Activated CD4-positive, alpha-beta T cell treated with anti-CD3 and anti-CD28 coated beads, Interleukin-2, Interleukin-6, amounts not matched to agents 100 ng/mL and 50 ng/mL, durations not matched to agents 16 hours and 8 hours (primary cell): ENCODE measurements at regions not wholly inside any gene's neighbourhood (a gene's known extent, or its start where the extent isn't known, plus 50 kb on each side); places are given as distances from the start of the nearest gene placed in this dataset.

Experiments used
- DNase-seq: peaks from one replicate; pipeline ENCODE4 v3.0.0-alpha.2; 2020

DNA sequence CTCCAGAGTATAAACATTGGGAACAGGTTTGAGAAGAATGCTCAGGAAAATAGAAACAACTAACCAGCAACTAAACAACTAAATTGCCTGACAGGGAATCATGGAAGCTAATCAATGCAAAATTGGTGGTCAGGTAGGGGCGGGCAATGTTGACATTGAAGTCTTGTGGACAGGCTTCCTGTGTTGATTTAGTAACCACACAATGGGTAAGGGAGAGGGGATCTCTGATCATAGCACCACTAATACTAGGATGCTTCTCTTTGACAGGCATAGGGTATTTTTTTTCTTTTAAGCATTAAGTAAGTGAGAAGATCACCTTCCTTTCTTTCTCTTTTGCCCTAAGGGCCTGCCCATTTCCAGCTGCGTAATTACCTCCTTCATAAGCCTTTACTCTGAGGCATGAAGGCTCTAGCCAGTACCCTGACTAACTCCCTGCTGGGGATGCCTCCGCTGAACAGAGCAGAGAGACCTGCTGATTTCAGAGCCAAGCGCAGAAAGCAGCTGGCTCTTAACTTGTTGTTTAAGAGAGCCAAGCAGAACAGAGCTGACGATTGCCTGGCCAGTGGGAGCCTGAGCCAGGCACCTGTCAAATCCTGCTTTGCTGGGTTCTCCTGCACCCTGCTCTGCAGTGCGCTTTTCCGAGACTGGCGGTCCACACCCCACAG lies 118.7 kb downstream of the BMP2 start:
- DNase-seq = no peak

DNA sequence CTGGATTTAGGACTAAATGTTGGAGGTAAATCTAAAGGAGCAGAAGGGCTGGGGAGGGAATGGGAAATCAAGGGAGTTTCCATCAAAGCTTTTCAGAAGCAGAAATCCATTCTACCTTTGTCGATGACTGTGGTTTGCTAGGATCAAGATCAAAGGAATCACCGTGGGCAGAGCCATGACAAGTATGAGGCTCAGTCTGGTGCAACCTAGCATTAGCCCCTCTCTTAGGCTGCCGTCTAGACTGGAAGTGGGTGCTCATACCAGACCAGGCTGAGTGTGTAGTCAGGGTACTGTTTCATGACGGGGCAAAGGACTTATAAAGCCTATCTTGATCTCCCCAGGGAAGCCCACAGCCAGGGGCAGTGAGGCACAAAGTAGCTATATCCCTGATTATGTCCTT lies 120.5 kb downstream of the BMP2 start:
- no peak for DNase-seq

DNA sequence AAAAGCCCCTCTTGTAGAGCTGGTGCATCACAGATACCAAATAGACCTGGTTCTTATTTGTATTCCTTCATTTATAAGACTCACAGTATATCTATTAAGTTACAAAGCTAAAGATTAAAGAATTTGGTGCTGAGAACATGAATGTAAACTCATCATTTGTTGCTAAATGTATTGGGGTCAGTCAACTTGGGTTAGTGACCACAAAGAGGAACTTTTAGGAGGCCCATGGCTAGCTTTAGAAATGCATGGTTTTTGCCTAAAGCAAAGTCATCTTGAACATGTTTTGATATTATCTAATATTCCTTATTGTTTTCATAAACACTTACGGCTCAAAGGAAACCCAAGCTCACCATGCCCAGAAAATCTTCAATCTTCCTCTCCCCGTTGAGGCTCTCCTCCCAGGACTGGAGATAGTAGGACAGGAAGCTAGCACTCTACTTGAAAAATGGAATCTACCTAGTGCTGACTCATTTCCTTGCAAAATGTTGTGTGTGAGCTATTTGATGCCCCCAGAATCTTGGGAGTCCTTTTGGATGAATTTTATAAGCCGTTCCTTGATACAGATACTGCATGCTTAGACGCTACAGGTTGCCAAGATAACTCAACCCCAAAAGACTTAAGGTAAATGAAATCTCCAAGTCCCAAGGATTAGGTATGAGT lies 121.4 kb downstream of the BMP2 start:
- DNase-seq = no peak

DNA sequence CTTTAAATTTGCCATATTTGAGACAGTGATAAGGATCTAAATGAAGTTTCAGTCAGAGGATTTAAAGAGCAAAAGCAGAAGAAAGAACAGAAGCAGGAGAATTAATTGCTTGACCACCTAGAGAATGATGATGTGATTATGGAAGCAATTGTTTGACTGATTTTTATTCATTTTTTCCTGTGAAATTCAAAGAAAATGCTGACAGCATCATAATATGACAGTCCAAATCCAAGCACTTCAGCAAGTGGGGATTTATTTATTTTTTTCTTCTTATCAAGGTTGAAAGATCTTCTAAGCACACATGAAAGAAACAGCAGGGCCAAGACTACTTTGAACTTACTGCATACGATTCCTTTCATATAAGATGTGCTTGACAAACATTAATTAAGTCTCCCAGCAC lies 125.2 kb downstream of the BMP2 start:
- DNase-seq = no peak

DNA sequence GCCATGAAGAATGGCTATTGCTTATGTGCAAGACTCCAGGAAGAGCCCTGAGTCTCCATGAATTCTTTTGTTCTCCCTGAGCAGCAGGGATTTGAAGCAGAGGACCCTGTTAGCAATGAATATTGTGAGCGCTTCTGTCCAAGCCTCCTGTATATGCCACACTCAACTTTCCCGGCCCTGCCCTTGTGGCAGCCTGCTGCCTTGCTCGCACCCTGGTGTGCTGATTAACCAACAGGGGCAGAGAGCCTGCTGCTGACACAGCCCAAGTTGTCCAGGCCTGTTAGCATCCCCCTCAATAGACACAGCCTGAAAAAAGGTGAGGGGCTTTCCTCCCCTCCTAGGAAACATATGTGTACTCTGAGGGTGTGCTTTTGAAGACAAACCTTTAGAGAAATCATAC lies 131.4 kb downstream of the BMP2 start:
- no peak for DNase-seq

DNA sequence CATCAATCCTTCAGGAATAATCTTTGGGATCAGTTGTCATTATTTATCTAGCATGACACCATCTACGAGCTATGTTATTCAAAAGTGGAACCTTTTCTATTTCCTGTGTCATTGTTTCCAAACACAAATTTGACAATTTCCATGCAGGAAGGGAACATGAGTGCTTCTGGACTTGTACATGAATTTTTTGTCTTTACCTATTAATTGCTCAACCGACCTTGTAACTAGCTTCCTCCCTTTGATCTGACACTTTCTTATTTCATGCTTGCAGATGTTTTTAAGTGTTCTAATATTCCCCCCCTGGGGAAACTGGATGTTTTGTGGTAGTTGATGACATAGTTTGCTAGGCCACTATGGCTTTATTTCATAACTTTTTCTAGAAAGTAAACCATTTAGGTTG lies 139.4 kb downstream of the BMP2 start:
- no peak for DNase-seq

DNA sequence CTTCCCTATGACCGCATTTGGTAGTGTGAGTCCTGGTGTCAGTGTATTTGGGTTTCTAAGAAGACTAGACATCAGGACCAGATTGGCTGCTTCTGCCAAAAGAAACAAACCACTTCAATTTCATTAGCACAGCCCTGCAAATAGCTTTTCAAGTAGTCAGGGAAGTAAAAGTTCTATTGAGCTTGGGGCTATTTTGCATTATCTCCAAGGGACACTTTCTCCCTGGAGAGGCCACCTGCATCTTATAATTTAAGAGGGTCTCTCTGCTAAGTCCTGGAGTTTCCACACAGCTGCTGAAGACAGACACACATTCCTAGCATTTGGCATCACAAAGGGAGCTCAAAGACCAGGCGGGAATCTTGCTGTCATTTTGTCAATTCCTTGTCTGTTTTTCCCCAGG lies 141.2 kb downstream of the BMP2 start:
- no peak for DNase-seq

DNA sequence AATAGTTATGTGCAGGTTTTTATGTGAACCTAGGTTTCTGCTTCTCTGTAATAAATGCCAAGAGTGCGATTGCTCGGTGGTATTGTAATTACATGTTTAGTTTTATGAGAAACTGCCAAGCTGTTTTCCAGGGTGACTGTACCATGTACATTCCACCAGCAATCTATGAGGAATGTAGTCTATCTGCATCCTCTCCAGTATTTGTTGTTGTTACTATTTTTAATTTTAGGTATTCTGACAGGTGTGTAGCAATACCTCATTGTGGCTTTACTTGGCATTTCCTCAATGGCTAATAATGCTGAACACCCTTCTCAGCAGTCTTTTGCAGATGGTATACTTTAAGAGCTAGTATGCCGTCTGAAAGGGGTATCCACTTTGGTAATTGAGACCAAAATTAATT lies 142.1 kb downstream of the BMP2 start:
- DNase-seq = no peak

DNA sequence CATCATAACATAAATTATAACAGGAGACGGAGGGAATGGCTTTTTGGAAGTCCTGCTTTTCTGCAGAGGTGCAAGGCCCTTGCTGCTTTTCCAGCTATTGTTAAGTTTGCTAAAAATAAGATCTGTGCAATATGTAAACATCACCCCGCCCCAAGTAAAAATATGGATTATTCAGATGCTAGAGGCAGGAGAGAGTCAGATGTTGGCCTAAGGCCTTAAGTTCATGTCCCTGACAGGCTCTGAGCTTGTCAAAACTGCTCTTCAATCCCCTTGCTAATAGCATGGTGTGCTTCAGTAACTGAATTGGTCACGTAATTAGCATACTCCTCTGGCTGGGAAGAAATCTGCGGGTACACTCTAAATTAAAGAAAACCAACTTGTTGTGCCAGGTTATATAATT lies 147.5 kb downstream of the BMP2 start:
- DNase-seq = no peak

DNA sequence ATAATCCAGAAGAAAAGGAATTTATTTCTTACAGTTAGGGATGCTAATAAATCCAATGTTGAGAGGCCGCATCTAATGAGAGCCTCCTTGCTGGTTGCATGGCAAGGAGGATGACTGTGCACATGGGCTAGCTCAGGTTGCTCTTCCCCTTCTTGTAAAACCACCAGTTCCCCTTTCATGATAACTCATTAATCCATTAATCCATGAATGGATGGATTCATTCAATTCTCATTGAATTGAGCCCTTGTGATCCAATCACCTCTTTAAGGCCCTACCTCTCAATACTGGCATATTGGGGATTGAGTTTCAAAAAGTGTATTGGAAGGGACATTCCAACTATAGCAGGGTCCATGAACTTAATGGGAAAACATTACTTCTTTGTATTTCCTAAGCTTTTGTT lies 149.5 kb downstream of the BMP2 start:
- no peak for DNase-seq

DNA sequence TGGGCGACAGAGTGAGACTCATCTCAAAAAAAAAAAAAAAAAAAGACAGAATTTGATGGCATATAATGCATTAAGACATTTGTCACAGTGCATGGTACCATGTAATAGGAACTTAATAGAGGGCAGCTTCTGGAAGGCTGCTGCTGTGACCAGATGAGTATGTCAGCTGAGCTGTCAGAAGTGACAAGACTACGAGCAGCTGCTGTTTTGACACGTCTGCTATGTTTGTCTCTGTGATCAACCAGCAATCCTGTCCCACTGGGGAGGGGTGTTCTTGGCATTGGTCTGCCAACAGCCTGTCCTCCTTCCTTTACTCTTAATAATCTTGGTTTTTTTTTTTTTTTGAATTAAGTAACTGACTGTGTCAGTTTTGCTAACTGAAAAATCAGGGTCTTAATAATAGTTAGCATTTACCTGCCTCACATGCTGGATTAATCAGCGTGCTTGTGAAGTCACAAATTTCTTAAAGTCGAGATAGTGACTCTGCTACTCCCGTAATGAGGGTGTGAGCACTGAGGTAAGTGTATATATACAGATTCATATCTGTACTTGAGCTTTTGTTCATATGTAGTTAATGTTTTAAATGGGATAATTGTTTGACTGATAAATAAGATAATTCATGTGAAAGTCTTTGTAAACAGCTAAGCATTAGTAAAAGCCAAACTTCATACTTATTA lies 152.4 kb downstream of the BMP2 start:
- no peak for DNase-seq

DNA sequence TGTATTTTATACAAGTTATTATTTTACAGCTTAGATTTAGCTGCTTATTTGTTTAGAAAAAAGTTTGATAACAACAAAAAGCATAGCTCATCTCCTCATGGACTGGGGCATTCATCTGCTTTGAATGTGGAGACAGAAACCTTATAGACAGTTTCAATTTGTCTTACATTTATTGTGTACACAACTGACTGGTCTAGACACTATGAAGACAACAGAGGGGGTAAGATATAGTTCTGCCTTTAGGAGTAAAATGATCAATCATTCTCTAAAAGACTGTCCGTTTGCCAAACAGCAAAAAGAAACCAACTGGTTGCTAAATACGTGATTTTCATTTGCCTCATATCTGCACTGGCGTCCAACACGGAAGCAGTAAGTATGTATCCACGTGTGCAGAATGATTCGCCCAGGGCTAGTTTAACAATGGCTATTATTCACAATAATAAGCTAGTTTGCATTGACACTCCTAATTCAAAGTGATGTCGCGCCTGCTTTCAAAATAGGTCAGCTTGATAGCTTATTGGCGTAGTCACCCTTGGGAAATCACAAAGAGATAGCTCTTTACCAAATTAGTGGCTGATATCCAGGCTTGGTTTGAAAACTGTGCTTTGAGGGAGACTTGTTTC lies 153.6 kb downstream of the BMP2 start:
- no peak for DNase-seq

DNA sequence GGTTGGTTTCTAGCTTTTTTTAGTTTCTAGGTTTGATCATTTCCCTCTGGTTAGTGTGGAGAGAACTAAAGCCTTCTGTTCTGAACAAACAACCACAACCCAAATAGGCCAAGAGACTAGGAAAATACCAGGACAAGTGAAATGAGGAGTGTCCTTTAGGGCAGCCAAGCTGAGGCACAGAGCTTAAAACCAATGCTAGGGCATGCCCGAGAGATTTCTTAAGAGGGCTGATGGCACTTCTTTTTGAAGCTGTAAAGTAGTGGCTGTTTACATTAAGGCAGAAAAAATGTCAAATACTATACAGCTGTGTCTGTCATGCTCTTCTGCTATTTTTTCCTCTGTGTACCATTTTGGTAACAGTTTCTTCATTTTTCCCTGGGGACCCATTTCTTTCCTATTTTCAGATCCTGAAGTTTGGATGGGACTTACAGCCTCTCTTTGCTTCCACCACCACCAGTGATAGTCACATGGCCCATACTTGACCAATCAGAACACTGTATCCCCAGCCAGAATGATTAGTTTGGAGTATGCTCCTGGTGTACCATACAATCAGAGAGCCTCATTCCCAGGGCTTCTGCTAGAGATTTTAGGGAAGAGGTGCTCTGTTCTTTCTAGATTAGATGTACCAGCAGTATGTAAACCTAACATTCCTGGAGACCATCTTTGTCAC lies 154.4 kb downstream of the BMP2 start:
- DNase-seq = no peak

DNA sequence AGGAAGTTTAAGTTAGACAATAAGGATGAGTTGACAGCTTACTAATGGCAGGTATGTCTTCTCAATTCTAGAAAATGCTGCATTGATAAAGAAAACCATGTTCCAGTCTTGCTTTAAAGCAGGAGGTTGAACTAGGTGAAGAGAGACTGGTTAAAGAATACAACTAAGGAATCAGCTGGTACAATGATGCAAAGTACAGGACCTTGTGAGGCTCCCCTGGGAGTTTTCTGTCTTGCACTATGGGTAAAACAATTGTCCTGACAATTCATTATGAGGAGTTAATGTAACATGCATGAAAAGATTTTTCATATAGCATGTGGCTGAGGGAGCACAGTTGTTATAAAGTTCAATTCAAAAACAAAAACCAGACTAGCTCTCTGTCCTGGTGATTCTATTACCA lies 157.2 kb downstream of the BMP2 start:
- no peak for DNase-seq

DNA sequence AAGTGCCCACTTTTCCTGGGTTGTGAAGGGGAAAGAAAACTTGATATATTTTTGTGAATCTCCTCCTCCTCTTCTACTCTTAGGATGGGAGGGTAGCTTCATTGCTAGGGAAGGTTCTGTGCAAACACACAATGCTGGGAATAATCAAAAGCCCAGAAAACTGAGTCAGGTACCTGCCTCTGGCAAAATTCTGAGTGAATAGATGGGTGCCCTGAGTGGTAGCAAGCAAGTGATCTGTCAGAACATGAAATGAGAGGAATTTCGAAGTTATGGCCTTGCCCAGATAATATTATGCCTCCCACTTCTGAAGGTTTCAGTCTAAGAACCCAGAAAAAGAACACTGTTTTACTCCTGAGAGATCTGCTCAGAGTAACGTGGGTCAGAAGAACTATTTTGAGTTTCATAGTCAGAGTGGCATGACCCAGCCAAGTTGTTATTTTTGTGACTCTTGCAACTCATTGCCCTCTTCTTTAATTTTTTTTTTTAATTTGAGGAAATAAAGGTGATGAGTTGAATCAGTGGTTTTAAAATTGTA lies 158.3 kb downstream of the BMP2 start:
- no peak for DNase-seq

DNA sequence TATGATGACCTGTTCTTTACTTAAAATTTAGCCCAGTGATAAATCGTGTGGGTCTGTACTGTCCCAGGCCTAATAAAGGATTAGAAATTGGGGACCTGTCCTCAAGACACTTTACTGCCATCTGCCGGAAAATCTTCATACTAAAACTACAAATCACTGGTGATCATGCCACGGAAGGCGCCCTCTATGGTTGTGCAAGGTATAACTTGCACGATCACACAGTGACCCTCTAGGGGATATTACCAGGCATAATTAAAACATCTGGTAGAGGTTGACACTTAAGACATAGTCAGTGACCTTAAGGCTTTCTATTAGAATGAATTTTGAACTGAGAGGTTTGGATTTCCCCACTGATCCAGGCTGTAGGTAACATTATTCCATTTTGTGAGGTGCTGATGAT lies 172.6 kb downstream of the BMP2 start:
- DNase-seq = peak; percentile 6

DNA sequence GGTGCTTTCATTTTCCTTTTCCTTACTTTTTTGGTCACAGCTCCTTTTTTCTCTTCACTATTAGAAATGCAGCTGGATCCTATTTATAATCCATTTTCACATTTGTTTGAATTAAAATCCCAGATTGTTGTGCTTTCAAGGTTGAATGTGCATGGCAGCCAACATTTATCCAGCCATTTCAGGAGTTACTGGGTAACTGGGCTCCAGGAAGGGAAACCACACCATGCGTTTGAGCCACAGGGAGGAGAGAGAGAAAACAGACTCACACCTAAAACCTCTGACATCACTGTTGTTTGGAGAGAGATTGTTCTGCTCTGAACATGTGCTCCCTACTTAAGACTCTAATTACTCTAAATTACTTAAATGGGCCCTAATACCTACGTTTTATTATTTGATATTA lies 173.4 kb downstream of the BMP2 start:
- no peak for DNase-seq

DNA sequence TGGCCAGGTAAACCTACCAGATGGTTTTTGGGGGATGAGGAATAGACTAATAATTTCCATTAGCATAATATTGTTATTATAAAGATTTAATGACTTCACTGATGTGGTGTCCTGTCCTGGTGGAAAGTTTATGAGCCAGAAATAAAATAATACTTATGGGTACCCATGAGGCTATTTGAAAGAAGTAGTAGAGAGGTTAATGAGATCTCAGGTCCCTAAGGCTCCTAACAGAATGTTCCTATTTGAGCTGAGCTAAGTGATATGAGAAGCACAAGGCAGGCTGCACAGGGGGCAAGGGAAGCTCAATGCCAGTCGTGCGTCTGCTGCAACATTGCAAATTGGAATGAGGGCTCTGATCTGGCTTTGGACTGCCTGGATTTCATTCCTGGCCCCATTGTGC lies 174.1 kb downstream of the BMP2 start:
- DNase-seq = no peak

DNA sequence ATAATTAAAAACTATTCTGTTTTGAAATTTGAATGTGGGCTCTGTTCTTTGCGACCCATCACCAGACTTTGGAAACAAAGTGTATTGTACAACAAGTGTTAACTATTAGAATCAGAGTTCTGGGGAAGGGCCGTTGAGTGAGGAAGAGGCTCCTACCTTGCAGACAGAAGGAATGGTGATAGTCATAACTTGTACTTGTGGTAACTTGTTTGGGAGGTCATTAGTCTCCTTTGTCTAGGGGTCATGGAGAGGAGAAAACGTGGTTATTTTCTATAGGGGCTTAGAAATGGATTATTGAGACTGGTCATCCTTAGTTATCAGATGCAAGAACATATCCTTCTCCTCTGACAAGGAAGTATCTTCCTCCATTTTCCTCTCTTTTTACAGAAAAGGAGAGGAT lies 174.8 kb downstream of the BMP2 start:
- DNase-seq = no peak

DNA sequence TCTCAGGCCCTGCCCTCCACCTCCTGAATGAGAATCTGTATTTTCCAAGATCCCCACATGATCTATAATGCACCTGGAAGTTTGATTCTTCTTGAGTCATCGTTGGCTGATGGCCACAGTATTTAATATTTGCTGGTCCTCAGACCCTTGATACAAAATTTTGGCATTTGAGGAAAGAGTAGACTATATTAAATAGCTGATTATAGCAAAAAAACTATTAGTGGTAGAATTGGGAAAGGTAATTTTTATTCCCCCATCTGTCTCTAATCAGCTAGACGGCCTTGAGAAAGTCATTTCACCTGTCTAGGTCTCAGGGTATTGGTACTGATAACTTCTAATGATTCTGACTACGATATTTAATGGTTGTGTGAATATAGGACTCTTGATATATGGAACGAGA lies 176.8 kb downstream of the BMP2 start:
- no peak for DNase-seq

DNA sequence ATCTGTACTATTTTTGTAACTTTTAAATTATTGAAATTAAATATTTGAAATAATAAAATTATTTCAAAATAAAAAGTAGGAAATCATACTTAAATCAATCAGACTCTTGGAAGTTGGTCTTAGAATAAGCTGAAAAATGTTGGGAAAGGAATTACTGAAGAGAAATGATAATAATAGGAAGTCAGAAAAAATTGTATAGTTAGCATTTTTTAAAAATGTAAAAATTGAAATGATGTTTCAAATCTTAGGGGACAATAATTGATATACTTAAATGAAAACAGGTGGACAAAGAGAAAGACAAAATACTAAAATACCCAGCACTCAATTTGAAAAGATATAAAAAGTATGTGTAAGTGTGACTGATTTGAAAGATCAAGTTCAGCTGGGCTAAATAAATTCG lies 186.1 kb downstream of the BMP2 start:
- DNase-seq = no peak

DNA sequence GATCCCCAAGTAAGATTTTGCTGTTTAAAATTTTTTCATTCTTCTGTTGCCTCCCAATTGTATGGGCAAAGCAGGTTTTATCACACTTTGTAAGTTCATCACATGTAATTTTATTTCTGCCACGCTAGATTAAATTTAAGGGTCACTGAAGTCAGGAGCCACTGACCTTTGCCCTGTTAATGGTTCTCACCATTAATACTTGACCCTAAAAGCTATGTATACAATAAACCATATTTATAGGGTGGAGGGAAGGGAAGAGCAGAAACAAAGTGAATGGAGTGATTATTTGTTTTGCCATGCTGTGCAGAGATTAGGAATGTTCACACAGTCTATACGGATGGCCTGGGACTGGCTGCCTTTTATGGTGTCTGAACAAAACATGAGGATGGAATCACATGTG lies 186.7 kb downstream of the BMP2 start:
- no peak for DNase-seq

DNA sequence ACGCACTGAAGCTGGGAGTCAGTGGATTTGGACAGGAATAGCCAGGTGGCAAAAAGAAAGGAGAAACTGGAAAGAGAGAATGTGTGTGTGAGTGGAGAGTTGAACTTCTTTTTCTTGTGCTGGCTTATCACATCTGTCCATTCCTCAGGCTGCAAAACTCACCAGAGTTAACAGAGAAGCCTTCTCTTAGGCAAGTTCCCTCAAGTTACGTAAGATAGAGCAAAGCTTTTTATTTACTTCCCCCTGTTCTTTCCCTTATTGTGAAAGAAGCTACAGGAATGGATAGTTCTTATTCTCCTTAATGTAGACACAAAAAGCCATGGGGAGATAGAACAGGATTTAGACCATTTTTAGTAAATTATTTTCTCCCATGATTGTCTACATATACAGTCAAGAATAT lies 188.6 kb downstream of the BMP2 start:
- DNase-seq = no peak
